Breast epithelium (tissue), 3 donors: ENCODE measurements at regions not wholly inside any gene's neighbourhood (a gene's known extent, or its start where the extent isn't known, plus 50 kb on each side); places are given as distances from the start of the nearest gene placed in this dataset.

Experiments used
- CTCF ChIP-seq, 3 donors: fragments of 450-650 bp; IDR thresholded peaks; one replicate each; pipeline ENCODE4 v1.5.1; 2016 to 2017; ENCODE audit warnings: antibody characterized with exemption in 3 of 3, mild to moderate bottlenecking in 3 of 3, moderate library complexity in 3 of 3
- POLR2A ChIP-seq: fragments of 450-650 bp; IDR thresholded peaks from one replicate; pipeline ENCODE4 v1.6.1; 2016; ENCODE audit warnings: antibody characterized with exemption, mild to moderate bottlenecking, moderate library complexity
- POLR2AphosphoS5 ChIP-seq, 3 donors: sonication (generic); formaldehyde crosslinking; IDR thresholded peaks; one replicate each; pipeline ENCODE4 v1.6.1; 2017; ENCODE audit warnings: antibody characterized with exemption in 3 of 3

DNA sequence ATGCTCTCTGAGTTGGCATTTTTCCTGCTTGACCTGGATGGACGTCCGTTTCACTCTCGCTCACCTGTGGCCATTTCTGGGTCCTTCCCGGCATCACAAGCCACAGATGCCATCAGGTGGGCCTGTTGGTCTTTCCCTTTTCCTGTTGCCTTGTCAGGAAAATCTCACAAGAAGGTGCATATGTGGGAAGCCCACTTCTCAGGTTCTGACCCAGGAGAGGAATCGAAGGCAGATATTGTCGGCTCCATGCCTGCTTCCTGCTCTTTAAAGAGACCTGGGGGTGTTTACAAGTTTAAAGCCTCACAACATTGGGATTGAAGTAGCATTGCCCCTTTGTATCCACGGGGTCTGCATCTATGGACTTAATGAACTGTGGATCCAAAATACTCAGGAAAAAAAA, 357.9 kb downstream of the RPS24 start:
- TF ChIP-seq CTCF (IDR thresholded peaks at IDR 0.05) (no peak), POLR2A (no peak), POLR2AphosphoS5 (IDR thresholded peaks at IDR 0.05) (no peak)
